Heart left ventricle (tissue), 13 donors: ENCODE measurements at regions not wholly inside any gene's neighbourhood (a gene's known extent, or its start where the extent isn't known, plus 50 kb on each side); places are given as distances from the start of the nearest gene placed in this dataset.

ENCODE experiments used
- POLR2A ChIP-seq, 2 donors: fragments of 450-650 bp; IDR thresholded peaks; one replicate each; pipeline ENCODE4 v1.6.1; 2017; ENCODE audit warnings: antibody characterized with exemption in 2 of 2, mild to moderate bottlenecking in 2 of 2, moderate library complexity in 2 of 2
- TF ChIP-seq, protein P1 (sequence below), 12 donors: fragments of 200-600 bp; sonication (generic) in 4 of 12; IDR thresholded peaks; one replicate each; pipeline versions ENCODE4 v1.5.0 to v1.8.0; 2018 to 2022; ENCODE audit warnings: antibody characterized with exemption in 12 of 12, mild to moderate bottlenecking in 5 of 12
- donor health status: ischemic (EF 13 %, LVEDD 7.1; RV severe dilation, severe dysfunction).
- donor health status: DM: no; HTN: yes; CAD: no.
- donor health status: DM: no; HTN: no; CAD: no.
- donor health status: ischemic (EF 25% LVEDD 6.9; RV normal size, moderate dysfunction).
- donor health status: ischemic (EF 25% LVEDD 5.7; RV mildly dilated, moderate dysfunction).
- donor health status: ischemic (EF 35%, LVEDD 5.7; RV mildly dilated, moderate dysfunction).
- donor health status: nonischemic (EF 11% LVEDD 7.7; RV severe dilation, severe dysfunction).
- donor health status: DM: yes; HTN: yes; CAD: no.
- donor health status: PGD.
- donor health status: ischemic (EF 29% LVEDD 5.4; RV normal size, mild dysfunction).
- donor health status: nonischemic (EF 23%, LVEDD 6.1; RV moderate dilation, normal function).

DNA sequence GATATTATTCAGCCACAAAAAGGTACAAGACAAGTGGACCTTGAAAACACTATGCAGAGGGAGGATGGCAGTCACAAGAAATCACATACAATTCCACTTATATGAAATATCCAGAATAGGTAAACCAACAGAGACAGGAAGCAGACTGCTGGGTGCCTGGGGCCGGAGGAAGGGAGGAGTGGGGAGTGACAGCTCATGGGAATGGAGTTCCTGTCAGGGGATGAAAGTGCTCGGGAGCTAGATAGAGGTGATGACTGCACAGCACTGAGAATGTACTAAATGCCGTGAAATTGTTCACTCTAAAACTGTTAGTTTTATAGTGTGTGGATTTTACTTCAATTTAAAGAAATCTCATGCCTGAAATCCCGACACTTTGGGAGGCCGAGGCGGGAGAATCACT, 74.2 kb upstream of the MED9 start:
- TF ChIP-seq, protein P1, sequence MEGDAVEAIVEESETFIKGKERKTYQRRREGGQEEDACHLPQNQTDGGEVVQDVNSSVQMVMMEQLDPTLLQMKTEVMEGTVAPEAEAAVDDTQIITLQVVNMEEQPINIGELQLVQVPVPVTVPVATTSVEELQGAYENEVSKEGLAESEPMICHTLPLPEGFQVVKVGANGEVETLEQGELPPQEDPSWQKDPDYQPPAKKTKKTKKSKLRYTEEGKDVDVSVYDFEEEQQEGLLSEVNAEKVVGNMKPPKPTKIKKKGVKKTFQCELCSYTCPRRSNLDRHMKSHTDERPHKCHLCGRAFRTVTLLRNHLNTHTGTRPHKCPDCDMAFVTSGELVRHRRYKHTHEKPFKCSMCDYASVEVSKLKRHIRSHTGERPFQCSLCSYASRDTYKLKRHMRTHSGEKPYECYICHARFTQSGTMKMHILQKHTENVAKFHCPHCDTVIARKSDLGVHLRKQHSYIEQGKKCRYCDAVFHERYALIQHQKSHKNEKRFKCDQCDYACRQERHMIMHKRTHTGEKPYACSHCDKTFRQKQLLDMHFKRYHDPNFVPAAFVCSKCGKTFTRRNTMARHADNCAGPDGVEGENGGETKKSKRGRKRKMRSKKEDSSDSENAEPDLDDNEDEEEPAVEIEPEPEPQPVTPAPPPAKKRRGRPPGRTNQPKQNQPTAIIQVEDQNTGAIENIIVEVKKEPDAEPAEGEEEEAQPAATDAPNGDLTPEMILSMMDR (IDR thresholded peaks at IDR 0.05), result no peak
- TF ChIP-seq POLR2A (IDR thresholded peaks at IDR 0.05), result no peak
